CD4-positive, alpha-beta memory T cell (primary cell): ENCODE measurements at regions not wholly inside any gene's neighbourhood (a gene's known extent, or its start where the extent isn't known, plus 50 kb on each side); places are given as distances from the start of the nearest gene placed in this dataset.
"Not testable (repeated sequence)": the region's sequence is repeated elsewhere in the genome, so short reads cannot be mapped to it uniquely, and the experiment has no call there.

Experiments
- CTCF ChIA-PET: fragments of 350-600 bp; sonication (Branson Sonifier 250); formaldehyde crosslinking; loops from one replicate; lab custom pipeline; 2021; ENCODE audit warnings: inconsistent platforms; ENCODE audit not compliant: partially characterized antibody; lab: Charles Lee
- POLR2A ChIA-PET: fragments of 350-600 bp; sonication (Branson Sonifier 250); formaldehyde crosslinking; loops from one replicate; lab custom pipeline; 2021; ENCODE audit not compliant: partially characterized antibody; lab: Charles Lee
- DNase-seq, 5 donors: peaks; one replicate each; pipeline versions ENCODE4 v3.0.0 to v3.0.0-alpha.2; 2020 to 2022; ENCODE audit warnings: mixed read lengths in 1 of 5
- H3K27ac ChIP-seq: one replicate; pipeline ENCODE4 v1.7.0; 2013; ENCODE audit warnings: low read depth, low read length
- H3K27me3 ChIP-seq: 2 replicates; pipeline ENCODE4 v1.7.0; 2013; ENCODE audit warnings: mild to moderate bottlenecking, low read length, moderate library complexity; ENCODE audit not compliant: insufficient read depth
- H3K36me3 ChIP-seq: 2 replicates; pipeline ENCODE4 v1.7.0; 2013; ENCODE audit warnings: mild to moderate bottlenecking, low read length, moderate library complexity; ENCODE audit not compliant: insufficient read depth
- H3K4me1 ChIP-seq: 2 replicates; pipeline ENCODE4 v1.7.0; 2013; ENCODE audit warnings: mild to moderate bottlenecking, low read length, moderate library complexity; ENCODE audit not compliant: insufficient read depth
- H3K4me3 ChIP-seq, 2 donors: one replicate each; pipeline ENCODE4 v1.7.0; 2013; ENCODE audit warnings: low read length in 2 of 2, mild to moderate bottlenecking in 1 of 2
- H3K9me3 ChIP-seq, 2 donors: one replicate each; pipeline ENCODE4 v1.7.0; 2013; ENCODE audit warnings: low read length in 2 of 2, control low read depth in 1 of 2; ENCODE audit not compliant: control insufficient read depth in 1 of 2
- H3K27ac Mint-ChIP-seq, 7 donors: one replicate each; pipeline ENCODE4 v1.8.0; 2020 to 2021; ENCODE audit warnings: mixed read lengths in 7 of 7, mild to moderate bottlenecking in 6 of 7, inconsistent platforms in 3 of 7, moderate library complexity in 3 of 7
- H3K27me3 Mint-ChIP-seq, 2 donors: one replicate each; pipeline ENCODE4 v1.8.0; 2020 to 2021; ENCODE audit warnings: mixed read lengths in 2 of 2
- H3K36me3 Mint-ChIP-seq, 2 donors: one replicate each; pipeline ENCODE4 v1.8.0; 2020 to 2021; ENCODE audit warnings: mixed read lengths in 2 of 2, inconsistent platforms in 1 of 2, mild to moderate bottlenecking in 1 of 2
- H3K4me1 Mint-ChIP-seq, 4 donors: one replicate each; pipeline ENCODE4 v1.8.0; 2020 to 2021; ENCODE audit warnings: mixed read lengths in 4 of 4, mild to moderate bottlenecking in 1 of 4
- H3K4me3 Mint-ChIP-seq, 8 donors: one replicate each; pipeline ENCODE4 v1.8.0; 2020 to 2021; ENCODE audit warnings: mixed read lengths in 8 of 8, mild to moderate bottlenecking in 7 of 8, moderate library complexity in 6 of 8, inconsistent platforms in 3 of 8
- H3K9me3 Mint-ChIP-seq, 8 donors: one replicate each; pipeline ENCODE4 v1.8.0; 2020 to 2021; ENCODE audit warnings: mixed read lengths in 8 of 8, mild to moderate bottlenecking in 5 of 8, inconsistent platforms in 3 of 8, moderate library complexity in 1 of 8
- intact Hi-C: fragments of 100-400 bp; cut with micrococcal nuclease; formaldehyde crosslinking; loops from one replicate; pipeline ENCODE4 v1.15.1; 2023

DNA sequence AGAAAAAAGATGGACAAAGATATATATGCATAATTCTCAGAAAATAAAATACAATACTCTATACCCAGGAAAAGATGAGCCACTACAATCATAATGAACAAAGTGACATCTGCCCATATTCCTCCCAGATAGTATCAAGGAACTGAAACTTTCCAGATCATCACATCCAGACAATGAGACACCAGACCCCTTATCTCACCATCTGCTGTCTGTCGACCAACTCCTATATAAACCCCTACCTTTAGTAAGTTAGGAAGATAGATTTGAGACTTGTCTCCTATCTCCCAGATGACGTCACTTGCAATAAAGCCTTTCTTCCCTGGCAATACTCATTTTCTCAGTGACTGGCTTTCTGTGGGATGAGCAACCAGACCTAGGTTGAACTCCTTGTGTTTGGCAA is 1071.6 kb downstream of the PLOD2 start:
- H3K4me1 ChIP-seq: no peaks in the 10 kb centered on the region
- H3K4me3 ChIP-seq: no peak overlapping the region
- H3K36me3 ChIP-seq: no peaks in the 10 kb centered on the region
- Mint-ChIP-seq H3K4me3 (no peak overlapping the region), H3K36me3 (no peaks in the 10 kb centered on the region), H3K4me1 (no peaks in the 10 kb centered on the region), H3K27ac (no peak overlapping the region), H3K27me3 (no peaks in the 10 kb centered on the region), H3K9me3 (peaks cover 0 to 6% (median under 1%) of the 10 kb centered on the region in 8 donors)
- no peak for DNase-seq
- intact Hi-C loops: no loop called here
- CTCF ChIA-PET: no interaction called here
- H3K9me3 ChIP-seq: no peaks in the 10 kb centered on the region
- POLR2A ChIA-PET: no interaction called here
- H3K27ac ChIP-seq: no peak overlapping the region
- H3K27me3 ChIP-seq: no peaks in the 10 kb centered on the region

DNA sequence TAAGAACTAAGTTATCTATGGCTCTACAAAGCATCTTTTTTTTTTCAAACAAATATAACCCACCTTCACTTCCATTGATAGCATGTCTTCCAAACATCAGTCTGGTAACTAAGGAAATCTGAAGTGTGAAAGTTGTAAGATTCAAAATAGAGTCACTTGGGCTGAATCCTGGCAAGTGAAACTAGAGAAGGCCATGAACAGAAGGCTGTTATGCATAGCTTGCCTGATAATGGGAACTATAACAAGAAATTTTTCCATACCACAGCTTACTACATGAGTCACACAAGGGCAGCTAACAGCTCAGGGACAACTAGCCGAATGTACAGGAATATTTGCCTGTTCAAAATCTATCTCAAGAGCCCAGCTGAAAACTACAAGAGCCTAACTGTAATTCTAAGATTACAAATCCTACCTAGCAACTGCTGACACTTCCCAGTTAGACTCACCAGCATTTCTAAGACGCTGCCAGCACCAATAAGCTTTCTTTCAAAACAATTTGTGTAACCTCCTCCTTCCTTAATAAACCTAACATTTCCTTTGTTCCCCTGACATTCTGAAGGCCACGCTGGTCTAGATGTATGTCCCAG is 1066.5 kb downstream of the PLOD2 start:
- no peaks in the 10 kb centered on the region for H3K4me1 Mint-ChIP-seq
- H3K27me3 Mint-ChIP-seq: no peaks in the 10 kb centered on the region
- CTCF ChIA-PET: no interaction called here

DNA sequence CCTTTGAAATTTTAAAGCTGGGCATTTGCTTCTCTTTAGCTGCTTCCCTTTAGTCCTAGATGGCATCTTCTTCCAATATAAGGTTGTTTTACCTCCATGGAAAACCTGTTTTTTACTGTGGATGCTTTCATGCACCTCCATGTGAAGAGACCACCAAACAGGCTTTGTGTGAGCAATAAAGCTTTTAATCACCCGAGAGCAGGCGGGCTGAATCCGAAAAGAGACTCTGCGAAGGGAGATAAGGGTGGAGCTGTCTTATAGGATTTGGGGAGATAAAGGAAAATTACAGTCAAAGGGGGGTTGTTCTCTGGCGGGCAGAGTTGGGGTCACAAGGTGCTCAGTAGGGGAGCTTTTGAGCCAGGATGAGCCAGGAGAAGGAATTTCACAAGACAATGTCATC is 1049.8 kb downstream of the PLOD2 start:
- H3K36me3 ChIP-seq, POLR2A ChIA-PET, intact Hi-C loops, H3K27ac Mint-ChIP-seq, H3K27me3 Mint-ChIP-seq, H3K4me3 Mint-ChIP-seq, DNase-seq, H3K27me3 ChIP-seq, H3K27ac ChIP-seq, H3K9me3 ChIP-seq, H3K4me3 ChIP-seq, H3K4me1 Mint-ChIP-seq, CTCF ChIA-PET, H3K36me3 Mint-ChIP-seq, H3K4me1 ChIP-seq: not testable (repeated sequence)
- H3K9me3 Mint-ChIP-seq: peaks cover 0 to 13% (median 7%) of the 10 kb centered on the region in 8 donors

More for the DNA sequence above, 1066.5 kb downstream of the PLOD2 start:
- DNase-seq: no peak
- H3K27ac ChIP-seq: no peak overlapping the region
- no peaks in the 10 kb centered on the region for H3K36me3 ChIP-seq
- Mint-ChIP-seq H3K9me3 (no peaks in the 10 kb centered on the region), H3K27ac (no peak overlapping the region), H3K4me3 (no peak overlapping the region), H3K36me3 (no peaks in the 10 kb centered on the region)
- H3K4me3 ChIP-seq: no peak overlapping the region
- intact Hi-C loops: no loop called here
- H3K4me1 ChIP-seq: no peaks in the 10 kb centered on the region
- H3K27me3 ChIP-seq: no peaks in the 10 kb centered on the region
- POLR2A ChIA-PET: no interaction called here
- no peaks in the 10 kb centered on the region for H3K9me3 ChIP-seq

DNA sequence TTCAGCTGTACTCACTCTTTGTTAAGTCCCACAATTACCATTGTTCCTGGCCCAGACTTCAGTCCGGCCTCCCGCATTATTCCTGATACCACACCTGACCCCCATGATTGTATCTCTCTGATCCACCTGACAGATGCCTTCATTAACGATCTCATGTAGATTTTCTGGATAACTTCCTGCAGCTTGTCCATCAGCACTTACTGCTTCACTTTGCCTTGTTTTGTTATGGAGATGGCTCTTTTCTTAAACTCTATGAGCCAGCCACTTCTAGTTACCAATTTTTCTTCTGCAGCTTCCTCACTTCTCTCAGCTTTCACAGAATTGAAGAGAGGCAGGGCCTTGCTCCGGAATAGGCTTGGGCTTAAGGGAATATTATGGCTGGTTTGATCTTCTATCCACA is 1044.2 kb downstream of the PLOD2 start:
- H3K9me3 Mint-ChIP-seq: peaks cover 3 to 13% (median 6%) of the 10 kb centered on the region in 8 donors
- no peak overlapping the region for H3K4me3 Mint-ChIP-seq
- no peaks in the 10 kb centered on the region for H3K36me3 Mint-ChIP-seq
- Histone ChIP-seq H3K4me3 (no peak overlapping the region), H3K36me3 (no peaks in the 10 kb centered on the region), H3K27me3 (no peaks in the 10 kb centered on the region), H3K9me3 (no peaks in the 10 kb centered on the region), H3K4me1 (no peaks in the 10 kb centered on the region), H3K27ac (no peak overlapping the region)
- intact Hi-C loops: no loop called here
- H3K27me3 Mint-ChIP-seq: no peaks in the 10 kb centered on the region
- ChIA-PET POLR2A (no interaction called here), CTCF (no interaction called here)
- no peak for DNase-seq
- no peak overlapping the region for H3K27ac Mint-ChIP-seq
- no peaks in the 10 kb centered on the region for H3K4me1 Mint-ChIP-seq

DNA sequence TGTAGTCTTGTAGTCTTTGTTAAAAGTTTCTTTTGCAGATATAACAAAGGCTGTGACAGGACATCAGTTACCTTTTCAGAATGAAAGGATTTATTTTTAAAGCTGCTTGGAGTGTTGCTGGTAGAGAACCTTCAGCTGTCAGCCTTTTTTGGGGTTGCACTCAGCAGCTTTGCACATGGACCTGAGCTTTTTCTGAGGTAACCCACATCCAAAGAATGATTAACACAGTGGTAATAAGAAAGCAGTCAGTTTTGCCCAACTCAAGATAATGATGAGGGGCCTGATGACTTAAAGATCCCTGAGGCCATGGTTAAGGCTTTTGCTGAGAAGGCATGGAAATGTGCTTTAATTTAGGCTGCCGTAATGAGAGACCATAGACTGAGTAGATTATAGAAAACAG is 1042.7 kb downstream of the PLOD2 start:
- Mint-ChIP-seq H3K36me3 (no peaks in the 10 kb centered on the region), H3K4me1 (no peaks in the 10 kb centered on the region)

DNA sequence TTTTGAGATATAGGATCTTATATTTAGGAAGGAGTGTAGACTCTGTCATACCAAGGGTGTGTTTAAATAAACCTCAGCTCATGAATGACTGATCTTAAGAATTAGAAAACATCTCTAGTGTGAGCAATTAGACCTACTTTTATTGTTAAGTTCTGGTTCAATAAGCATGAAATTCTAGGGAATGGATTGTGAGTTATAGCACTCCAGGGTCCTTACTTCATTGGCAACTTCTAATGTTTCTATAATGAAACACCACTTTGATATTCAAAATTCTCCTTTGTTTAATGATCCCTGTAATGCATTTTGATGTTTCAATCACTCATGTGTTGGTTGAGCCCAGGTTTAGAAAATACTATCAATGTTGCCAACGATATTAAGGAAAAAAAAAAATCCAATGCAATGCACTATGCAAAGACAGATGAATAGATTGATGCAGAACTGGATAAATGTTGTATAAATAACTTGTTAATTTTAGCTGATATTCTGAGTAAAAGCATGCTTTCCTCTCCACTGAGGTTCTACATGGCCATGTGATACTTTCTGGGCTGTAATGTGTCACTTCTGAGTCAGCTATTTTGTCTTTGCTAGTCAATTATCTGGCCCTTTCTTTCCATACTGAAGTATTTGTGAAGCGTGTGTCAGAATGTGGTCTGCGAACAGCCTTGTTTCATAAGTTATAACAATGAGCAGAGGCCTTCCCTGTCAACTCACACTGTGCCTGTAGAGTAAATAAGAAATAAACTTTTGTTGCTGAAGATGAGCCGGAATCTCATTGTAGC is 1035.9 kb downstream of the PLOD2 start:
- Mint-ChIP-seq H3K9me3 (peaks cover 0 to 4% (median 0%) of the 10 kb centered on the region in 8 donors), H3K4me3 (no peak overlapping the region), H3K4me1 (no peaks in the 10 kb centered on the region), H3K36me3 (no peaks in the 10 kb centered on the region), H3K27me3 (no peaks in the 10 kb centered on the region), H3K27ac (no peak overlapping the region)
- no peaks in the 10 kb centered on the region for H3K4me1 ChIP-seq
- intact Hi-C loops: no loop called here
- DNase-seq: no peak
- no peak overlapping the region for H3K4me3 ChIP-seq
- H3K27ac ChIP-seq: no peak overlapping the region
- ChIA-PET CTCF (no interaction called here), POLR2A (no interaction called here)
- no peaks in the 10 kb centered on the region for H3K27me3 ChIP-seq
- no peaks in the 10 kb centered on the region for H3K36me3 ChIP-seq
- H3K9me3 ChIP-seq: no peaks in the 10 kb centered on the region

More for the DNA sequence above, 1042.7 kb downstream of the PLOD2 start:
- ChIA-PET POLR2A (no interaction called here), CTCF (no interaction called here)
- Mint-ChIP-seq H3K9me3 (peaks cover 3 to 13% (median 6%) of the 10 kb centered on the region in 8 donors), H3K4me3 (no peak overlapping the region), H3K27me3 (no peaks in the 10 kb centered on the region), H3K27ac (no peak overlapping the region)
- no peaks in the 10 kb centered on the region for H3K36me3 ChIP-seq
- no peak overlapping the region for H3K4me3 ChIP-seq
- no peaks in the 10 kb centered on the region for H3K27me3 ChIP-seq
- H3K4me1 ChIP-seq: no peaks in the 10 kb centered on the region
- H3K27ac ChIP-seq: no peak overlapping the region
- intact Hi-C loops: no loop called here
- no peak for DNase-seq
- H3K9me3 ChIP-seq: no peaks in the 10 kb centered on the region

DNA sequence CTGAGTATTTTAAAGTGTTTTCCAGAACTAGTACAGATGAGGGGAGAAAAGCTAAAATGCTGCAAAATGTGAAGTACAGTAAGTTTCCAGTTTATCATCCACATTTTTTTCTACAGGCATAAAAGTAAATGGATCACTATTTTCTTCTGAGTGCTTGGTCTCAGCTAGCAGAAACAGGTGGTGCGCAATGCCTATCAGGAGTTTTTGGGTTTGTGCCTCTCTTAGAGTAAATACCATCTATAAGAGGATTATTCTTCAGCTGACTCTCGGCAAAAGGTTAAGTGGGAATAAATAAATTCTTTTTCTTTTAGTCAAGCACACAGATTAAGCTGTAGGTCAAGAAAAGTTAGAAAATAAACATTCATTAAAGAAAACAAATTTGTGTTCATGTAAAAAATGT is 1027.7 kb downstream of the PLOD2 start:
- no peaks in the 10 kb centered on the region for H3K4me1 ChIP-seq
- no peaks in the 10 kb centered on the region for H3K36me3 ChIP-seq
- Mint-ChIP-seq H3K27me3 (no peaks in the 10 kb centered on the region), H3K4me1 (no peaks in the 10 kb centered on the region), H3K9me3 (peaks cover 0 to 1% (median 0%) of the 10 kb centered on the region in 8 donors), H3K36me3 (no peaks in the 10 kb centered on the region), H3K27ac (no peak overlapping the region), H3K4me3 (no peak overlapping the region)
- H3K27ac ChIP-seq: no peak overlapping the region
- intact Hi-C loops: no loop called here
- ChIA-PET POLR2A (no interaction called here), CTCF (no interaction called here)
- no peaks in the 10 kb centered on the region for H3K9me3 ChIP-seq
- DNase-seq: no peak
- H3K27me3 ChIP-seq: no peaks in the 10 kb centered on the region
- no peak overlapping the region for H3K4me3 ChIP-seq
